GM18505 (cell line): ENCODE measurements at regions not wholly inside any gene's neighbourhood (a gene's known extent, or its start where the extent isn't known, plus 50 kb on each side); places are given as distances from the start of the nearest gene placed in this dataset.
A peak's percentile ranks its signal among the peaks of the same experiment; 100 is the strongest.

Experiments
- ATAC-seq: cut with Tn5 transposase; IDR thresholded peaks from one replicate; pipeline ENCODE4 v1.9.1; 2021; ENCODE audit not compliant: unreplicated experiment
- POLR2A ChIP-seq: IDR thresholded peaks from 4 replicates; pipeline ENCODE4 v1.6.1; 2011; ENCODE audit warnings: borderline replicate concordance; ENCODE audit not compliant: insufficient read depth, insufficient read length; ENCODE audit errors: extremely low read depth

- TF ChIP-seq POLR2A, result no peak
- no peak for ATAC-seq
These were observed 129.3 kb downstream of the NUP35 start for GRCh38 chr2:183253441-183254130.

GRCh38 chr2:183255411-183255810 is 131.2 kb downstream of the NUP35 start:
- TF ChIP-seq POLR2A, result no peak
- ATAC-seq, result no peak

GRCh38 chr2:183259921-183260320 is 135.7 kb downstream of the NUP35 start:
- no peak for TF ChIP-seq POLR2A
- no peak for ATAC-seq

- ATAC-seq, result no peak
- no peak for TF ChIP-seq POLR2A
These were observed 136.3 kb downstream of the NUP35 start for GRCh38 chr2:183260527-183260926.

- no peak for ATAC-seq
- no peak for TF ChIP-seq POLR2A
These were observed 140.8 kb downstream of the NUP35 start for GRCh38 chr2:183264890-183265535.

- TF ChIP-seq POLR2A, result no peak
- ATAC-seq, result peak; percentile 81
These were observed 143.0 kb downstream of the NUP35 start for GRCh38 chr2:183267148-183267827.

- no peak for ATAC-seq
- no peak for TF ChIP-seq POLR2A
These were observed 145.7 kb downstream of the NUP35 start for GRCh38 chr2:183269956-183270355.

- ATAC-seq, result no peak
- TF ChIP-seq POLR2A, result no peak
These were observed 159.0 kb downstream of the NUP35 start for GRCh38 chr2:183283209-183283608.

- TF ChIP-seq POLR2A, result no peak
- no peak for ATAC-seq
These were observed 160.4 kb downstream of the NUP35 start for GRCh38 chr2:183284606-183285005.

GRCh38 chr2:183291436-183291835 is 167.2 kb downstream of the NUP35 start:
- no peak for ATAC-seq
- TF ChIP-seq POLR2A, result no peak

GRCh38 chr2:183292028-183292427 is 167.8 kb downstream of the NUP35 start:
- TF ChIP-seq POLR2A, result no peak
- ATAC-seq, result no peak

GRCh38 chr2:183339311-183339710 is 215.1 kb downstream of the NUP35 start:
- ATAC-seq, result no peak
- no peak for TF ChIP-seq POLR2A

GRCh38 chr2:183341057-183341456 is 216.8 kb downstream of the NUP35 start:
- no peak for TF ChIP-seq POLR2A
- no peak for ATAC-seq

GRCh38 chr2:183347969-183348368 is 223.7 kb downstream of the NUP35 start:
- TF ChIP-seq POLR2A, result no peak
- no peak for ATAC-seq
